ENCODE measurements at regions not wholly inside any gene's neighbourhood (a gene's known extent, or its start where the extent isn't known, plus 50 kb on each side); places are given as distances from the start of the nearest gene placed in this dataset.

- Histone ChIP-seq H3K27me3 (ENCODE audit: insufficient read depth, poor library complexity, severe bottlenecking) (peaks cover 2% of the 10 kb centered on the region), H3K27ac (replicated peaks) (no peak overlapping the region), H3K4me3 (replicated peaks; ENCODE audit: insufficient read depth, low read length) (no peak overlapping the region)
- TF ChIP-seq CTCF (IDR thresholded peaks at IDR 0.05; ENCODE audit: insufficient read depth, low read length) (no peak), SPI1 (IDR thresholded peaks at IDR 0.05; ENCODE audit: borderline replicate concordance, low read depth) (no peak), REST (IDR thresholded peaks at IDR 0.05; ENCODE audit: insufficient replicate concordance, low read depth) (no peak), POLR2AphosphoS5 (IDR thresholded peaks at IDR 0.05; ENCODE audit: low read depth) (no peak), GABPA (IDR thresholded peaks at IDR 0.05; ENCODE audit: low read depth) (no peak)
- no peak for DNase-seq (ENCODE audit: low read depth in 1 of 2, low spot score in 1 of 2)
Observed at GRCh38 chr5:34476941-34477565, 179.1 kb upstream of the RAI14 start.

GRCh38 chr5:34480810-34481528, 175.2 kb upstream of the RAI14 start:
- TF ChIP-seq CTCF (IDR thresholded peaks at IDR 0.05; ENCODE audit: insufficient read depth, low read length), result no peak
- TF ChIP-seq POLR2AphosphoS5 (IDR thresholded peaks at IDR 0.05; ENCODE audit: low read depth), result no peak
- no peak for TF ChIP-seq SPI1 (IDR thresholded peaks at IDR 0.05; ENCODE audit: borderline replicate concordance, low read depth)
- TF ChIP-seq REST (IDR thresholded peaks at IDR 0.05; ENCODE audit: insufficient replicate concordance, low read depth), result no peak
- TF ChIP-seq GABPA (IDR thresholded peaks at IDR 0.05; ENCODE audit: low read depth), result no peak
- H3K4me3 ChIP-seq (replicated peaks; ENCODE audit: insufficient read depth, low read length), result no peak overlapping the region
- DNase-seq (ENCODE audit: low read depth in 1 of 2, low spot score in 1 of 2), result no peak
- H3K27me3 ChIP-seq (ENCODE audit: insufficient read depth, poor library complexity, severe bottlenecking), result peaks cover 5% of the 10 kb centered on the region
- H3K27ac ChIP-seq (replicated peaks), result no peak overlapping the region

GRCh38 chr5:34483442-34484033, 172.6 kb upstream of the RAI14 start:
- Histone ChIP-seq H3K27me3 (ENCODE audit: insufficient read depth, poor library complexity, severe bottlenecking) (peaks cover 4% of the 10 kb centered on the region), H3K4me3 (replicated peaks; ENCODE audit: insufficient read depth, low read length) (no peak overlapping the region), H3K27ac (replicated peaks) (no peak overlapping the region)
- TF ChIP-seq SPI1 (IDR thresholded peaks at IDR 0.05; ENCODE audit: borderline replicate concordance, low read depth), result no peak
- no peak for TF ChIP-seq REST (IDR thresholded peaks at IDR 0.05; ENCODE audit: insufficient replicate concordance, low read depth)
- no peak for TF ChIP-seq CTCF (IDR thresholded peaks at IDR 0.05; ENCODE audit: insufficient read depth, low read length)
- TF ChIP-seq POLR2AphosphoS5 (IDR thresholded peaks at IDR 0.05; ENCODE audit: low read depth), result no peak
- no peak for TF ChIP-seq GABPA (IDR thresholded peaks at IDR 0.05; ENCODE audit: low read depth)
- no peak for DNase-seq (ENCODE audit: low read depth in 1 of 2, low spot score in 1 of 2)

Data from HL-60 (cell line).